ENCODE measurements at regions not wholly inside any gene's neighbourhood (a gene's known extent, or its start where the extent isn't known, plus 50 kb on each side); places are given as distances from the start of the nearest gene placed in this dataset.
A peak's percentile ranks its signal among the peaks of the same experiment; 100 is the strongest.

DNA sequence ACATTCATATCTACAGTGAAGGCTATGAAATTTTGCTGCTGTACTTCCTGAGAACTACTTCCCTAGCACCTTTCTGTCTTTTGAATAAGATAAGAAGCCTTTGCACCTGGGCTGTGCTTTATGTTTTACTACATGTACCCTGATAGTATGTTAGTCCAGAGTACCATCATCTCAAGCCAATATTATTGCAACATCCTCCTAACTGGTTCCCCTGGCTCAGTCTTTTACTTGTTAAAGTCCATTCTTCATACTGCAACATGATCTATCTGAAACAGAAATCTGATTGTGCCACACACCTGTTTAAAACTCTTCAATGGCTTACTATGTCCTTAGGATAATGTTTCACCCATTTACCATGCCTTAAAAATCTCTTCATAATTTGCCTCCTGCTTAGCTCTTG is 102.3 kb downstream of the AGTR2 start:
- peak; percentile 25 for DNase-seq (ENCODE audit: low read depth)
- TF ChIP-seq, protein P1, sequence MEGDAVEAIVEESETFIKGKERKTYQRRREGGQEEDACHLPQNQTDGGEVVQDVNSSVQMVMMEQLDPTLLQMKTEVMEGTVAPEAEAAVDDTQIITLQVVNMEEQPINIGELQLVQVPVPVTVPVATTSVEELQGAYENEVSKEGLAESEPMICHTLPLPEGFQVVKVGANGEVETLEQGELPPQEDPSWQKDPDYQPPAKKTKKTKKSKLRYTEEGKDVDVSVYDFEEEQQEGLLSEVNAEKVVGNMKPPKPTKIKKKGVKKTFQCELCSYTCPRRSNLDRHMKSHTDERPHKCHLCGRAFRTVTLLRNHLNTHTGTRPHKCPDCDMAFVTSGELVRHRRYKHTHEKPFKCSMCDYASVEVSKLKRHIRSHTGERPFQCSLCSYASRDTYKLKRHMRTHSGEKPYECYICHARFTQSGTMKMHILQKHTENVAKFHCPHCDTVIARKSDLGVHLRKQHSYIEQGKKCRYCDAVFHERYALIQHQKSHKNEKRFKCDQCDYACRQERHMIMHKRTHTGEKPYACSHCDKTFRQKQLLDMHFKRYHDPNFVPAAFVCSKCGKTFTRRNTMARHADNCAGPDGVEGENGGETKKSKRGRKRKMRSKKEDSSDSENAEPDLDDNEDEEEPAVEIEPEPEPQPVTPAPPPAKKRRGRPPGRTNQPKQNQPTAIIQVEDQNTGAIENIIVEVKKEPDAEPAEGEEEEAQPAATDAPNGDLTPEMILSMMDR (IDR thresholded peaks at IDR 0.05; ENCODE audit: insufficient read depth, low read length), result no peak

DNA sequence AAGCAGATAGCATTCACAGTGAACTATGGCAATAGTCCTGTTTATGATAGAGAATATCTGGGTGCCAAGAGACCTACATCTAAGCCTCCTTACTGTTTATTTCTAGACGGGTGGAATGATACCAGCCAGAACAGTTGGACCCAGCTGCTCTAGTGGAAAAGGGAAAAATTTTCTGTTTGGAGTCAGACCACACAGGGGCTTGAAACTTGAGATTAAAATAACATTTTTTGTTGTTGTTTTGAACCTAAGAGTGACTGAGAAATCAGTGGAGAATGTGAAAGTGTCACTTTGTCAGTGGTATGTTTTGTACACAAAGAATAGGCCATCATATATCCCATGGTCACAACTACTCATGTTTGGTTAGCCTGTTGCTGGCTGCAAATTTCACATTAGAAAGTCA is 105.7 kb downstream of the AGTR2 start:
- TF ChIP-seq, protein P1 (IDR thresholded peaks at IDR 0.05; ENCODE audit: insufficient read depth, low read length), result no peak
- no peak for DNase-seq (ENCODE audit: low read depth)
- no peak overlapping the region for H3K4me3 ChIP-seq (ENCODE audit: low read depth, low read length)

More for the DNA sequence above, 102.3 kb downstream of the AGTR2 start:
- no peak overlapping the region for H3K4me3 ChIP-seq (ENCODE audit: low read depth, low read length)

GRCh38 chrX:116277351-116278225 is 107.0 kb downstream of the AGTR2 start:
- peak; percentile 8 for DNase-seq (ENCODE audit: low read depth)
- no peak overlapping the region for H3K4me3 ChIP-seq (ENCODE audit: low read depth, low read length)
- TF ChIP-seq, protein P1 (IDR thresholded peaks at IDR 0.05; ENCODE audit: insufficient read depth, low read length), result no peak

DNA sequence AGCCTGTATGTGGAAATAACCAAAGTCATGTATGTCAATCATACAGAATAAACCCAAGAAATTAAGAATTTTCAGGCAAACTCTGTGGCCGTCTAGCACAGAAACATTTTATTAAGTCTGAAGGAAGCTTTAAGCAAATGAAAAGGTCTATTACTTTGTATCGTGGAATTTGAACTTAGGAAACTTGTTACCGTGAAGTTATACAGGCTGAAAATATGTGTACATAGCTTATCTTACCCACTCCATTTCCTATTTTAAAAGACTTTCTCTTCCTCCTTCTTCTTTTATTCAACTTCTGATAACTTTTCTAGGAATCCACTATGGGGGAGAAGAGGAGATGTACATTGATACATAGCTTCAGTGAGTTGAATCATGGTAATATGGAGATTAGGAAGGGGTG is 108.3 kb downstream of the AGTR2 start:
- no peak for DNase-seq (ENCODE audit: low read depth)
- TF ChIP-seq, protein P1 (IDR thresholded peaks at IDR 0.05; ENCODE audit: insufficient read depth, low read length), result no peak
- no peak overlapping the region for H3K4me3 ChIP-seq (ENCODE audit: low read depth, low read length)

- no peak for DNase-seq (ENCODE audit: low read depth)
- no peak overlapping the region for H3K4me3 ChIP-seq (ENCODE audit: low read depth, low read length)
- TF ChIP-seq, protein P1 (IDR thresholded peaks at IDR 0.05; ENCODE audit: insufficient read depth, low read length), result no peak
Observed at GRCh38 chrX:116281106-116281505, 110.6 kb downstream of the AGTR2 start.

DNA sequence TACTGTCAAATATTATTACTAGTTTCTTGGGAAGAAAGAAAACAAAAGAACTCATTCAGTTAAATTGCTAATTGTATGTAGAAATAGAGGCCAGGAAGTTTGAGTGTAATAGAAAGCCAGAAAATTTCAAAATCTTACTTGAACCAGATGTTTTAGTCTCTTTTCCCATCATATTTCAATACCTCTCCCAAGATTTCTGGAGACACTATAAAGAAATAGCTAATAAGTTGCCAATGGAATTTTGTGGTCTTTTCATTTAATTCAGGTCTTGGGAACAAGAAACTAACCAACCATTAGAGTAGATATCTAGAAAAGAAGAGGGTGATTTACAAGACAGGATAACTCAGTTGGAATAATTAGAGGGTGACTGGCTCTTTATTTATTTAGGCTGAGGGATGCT is 112.2 kb downstream of the AGTR2 start:
- peak; percentile 11 for DNase-seq (ENCODE audit: low read depth)
- H3K4me3 ChIP-seq (ENCODE audit: low read depth, low read length), result no peak overlapping the region

More for the DNA sequence above, 112.2 kb downstream of the AGTR2 start:
- TF ChIP-seq, protein P1 (IDR thresholded peaks at IDR 0.05; ENCODE audit: insufficient read depth, low read length), result no peak

All from fibroblast of the aortic adventitia (primary cell).